Activated CD4-positive, alpha-beta T cell treated with anti-CD3 and anti-CD28 coated beads, Interleukin-2, amount 10 ng/mL, durations not matched to agents 7 days and 5 days (primary cell): ENCODE measurements at regions not wholly inside any gene's neighbourhood (a gene's known extent, or its start where the extent isn't known, plus 50 kb on each side); places are given as distances from the start of the nearest gene placed in this dataset.

ENCODE experiments used
- CTCF ChIA-PET: fragments of 350-600 bp; sonication (Branson Sonifier 250); formaldehyde crosslinking; loops from one replicate; lab custom pipeline; 2021; ENCODE audit warnings: antibody characterized with exemption; lab: Charles Lee
- POLR2A ChIA-PET: fragments of 350-600 bp; sonication (Branson Sonifier 250); formaldehyde crosslinking; loops from one replicate; lab custom pipeline; 2021; ENCODE audit warnings: antibody characterized with exemption; lab: Charles Lee
- DNase-seq: peaks from one replicate; pipeline ENCODE4 v3.0.0-alpha.2; 2020
- H3K27ac Mint-ChIP-seq: one replicate; pipeline ENCODE4 v1.8.0; 2021; ENCODE audit warnings: mild to moderate bottlenecking, moderate library complexity, mixed read lengths
- H3K27me3 Mint-ChIP-seq: one replicate; pipeline ENCODE4 v1.8.0; 2021; ENCODE audit warnings: mixed read lengths
- H3K36me3 Mint-ChIP-seq: one replicate; pipeline ENCODE4 v1.8.0; 2021; ENCODE audit warnings: low read depth, mixed read lengths
- H3K4me1 Mint-ChIP-seq: one replicate; pipeline ENCODE4 v1.8.0; 2021; ENCODE audit warnings: mixed read lengths
- H3K4me3 Mint-ChIP-seq: one replicate; pipeline ENCODE4 v1.8.0; 2021; ENCODE audit warnings: mild to moderate bottlenecking, moderate library complexity, mixed read lengths
- H3K9me3 Mint-ChIP-seq: one replicate; pipeline ENCODE4 v1.8.0; 2021; ENCODE audit warnings: mixed read lengths

DNA sequence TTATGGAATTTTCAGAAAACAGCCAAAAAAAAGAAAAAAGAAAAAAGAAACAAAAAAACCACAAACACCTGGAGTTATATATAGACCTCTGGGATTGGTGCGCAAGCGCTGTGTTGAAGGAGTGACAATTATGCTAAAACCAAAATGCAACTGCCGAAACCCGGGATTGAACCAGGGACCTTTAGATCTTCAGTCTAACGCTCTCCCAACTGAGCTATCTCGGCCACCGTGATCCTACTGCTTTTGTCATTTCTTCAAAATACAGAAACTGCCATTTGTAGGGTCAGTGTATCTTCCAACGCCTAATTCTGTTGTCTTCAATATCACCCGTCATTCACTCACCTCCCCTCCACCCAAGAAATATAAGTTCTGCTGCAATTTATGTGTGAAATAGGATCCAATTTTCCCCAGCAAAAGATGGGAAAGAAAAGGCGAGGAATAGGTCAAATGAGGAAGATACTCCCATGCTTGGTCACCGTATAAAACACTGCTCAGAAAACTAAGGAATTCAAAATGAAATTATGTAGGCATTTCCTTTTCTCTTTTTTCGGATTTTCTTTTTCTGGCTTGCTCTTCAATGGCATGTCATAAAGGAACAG is 116.0 kb downstream of the TRIM27 start:
- H3K27ac Mint-ChIP-seq = no peak overlapping the region
- peaks cover 8% of the 10 kb centered on the region for H3K36me3 Mint-ChIP-seq
- ChIA-PET POLR2A (no interaction called here), CTCF (interaction anchor here (0.6 to 1.0 kb wide), 2 partner anchors 18 to 42 kb away, joined by 3 read pairs; no protein-coding TSS in a partner anchor)
- no peak for DNase-seq
- no peak overlapping the region for H3K4me3 Mint-ChIP-seq
- peaks cover 16% of the 10 kb centered on the region for H3K4me1 Mint-ChIP-seq
- H3K9me3 Mint-ChIP-seq = peaks cover 11% of the 10 kb centered on the region
- peaks cover 83% of the 10 kb centered on the region for H3K27me3 Mint-ChIP-seq

DNA sequence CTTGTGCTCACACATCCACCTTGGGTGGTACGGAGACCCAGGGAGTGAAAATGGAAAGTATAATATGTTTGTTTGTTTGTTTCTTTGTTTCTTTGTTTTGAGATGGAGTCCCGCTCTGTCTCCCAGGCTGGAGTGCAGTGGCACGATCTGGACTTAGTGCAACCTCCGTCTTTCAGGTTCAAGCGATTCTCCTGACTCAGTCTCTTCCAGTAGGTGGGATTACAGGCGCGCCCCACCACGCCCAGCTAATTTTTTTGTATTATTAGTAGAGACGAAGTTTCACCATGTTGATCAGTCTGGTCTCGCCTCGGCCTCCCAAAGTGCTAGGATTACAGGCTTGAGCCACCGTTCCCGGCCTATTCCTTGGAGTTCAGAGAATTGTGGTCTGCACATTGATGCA is 115.4 kb downstream of the TRIM27 start:
- DNase-seq = no peak
- Mint-ChIP-seq H3K4me1 (peaks cover 11% of the 10 kb centered on the region), H3K27me3 (peaks cover 83% of the 10 kb centered on the region), H3K9me3 (peaks cover 8% of the 10 kb centered on the region), H3K27ac (no peak overlapping the region), H3K36me3 (peaks cover 8% of the 10 kb centered on the region), H3K4me3 (no peak overlapping the region)
- ChIA-PET POLR2A (no interaction called here), CTCF (interaction anchor here (0.6 to 1.0 kb wide), 2 partner anchors 17 to 42 kb away, joined by 3 read pairs; no protein-coding TSS in a partner anchor)

GRCh38 chr6:28809947-28810658 is 113.7 kb downstream of the TRIM27 start:
- H3K9me3 Mint-ChIP-seq = peaks cover 9% of the 10 kb centered on the region
- H3K36me3 Mint-ChIP-seq = peaks cover 11% of the 10 kb centered on the region
- CTCF ChIA-PET = interaction anchor here (1.8 kb wide), 1 partner anchor 43 kb away, joined by 3 read pairs; no protein-coding TSS in a partner anchor
- peak overlapping the region; percentile 6 for H3K4me3 Mint-ChIP-seq
- POLR2A ChIA-PET = no interaction called here
- peaks cover 17% of the 10 kb centered on the region for H3K4me1 Mint-ChIP-seq
- no peak overlapping the region for H3K27ac Mint-ChIP-seq
- DNase-seq = no peak
- peaks cover 86% of the 10 kb centered on the region for H3K27me3 Mint-ChIP-seq

- CTCF ChIA-PET = interaction anchor here (1.8 kb wide), 1 partner anchor 43 kb away, joined by 3 read pairs; no protein-coding TSS in a partner anchor
- POLR2A ChIA-PET = no interaction called here
- H3K4me1 Mint-ChIP-seq = peaks cover 17% of the 10 kb centered on the region
- peaks cover 9% of the 10 kb centered on the region for H3K9me3 Mint-ChIP-seq
- no peak overlapping the region for H3K27ac Mint-ChIP-seq
- H3K4me3 Mint-ChIP-seq = peak overlapping the region; percentile 18
- DNase-seq = no peak
- H3K36me3 Mint-ChIP-seq = peaks cover 11% of the 10 kb centered on the region
- H3K27me3 Mint-ChIP-seq = peaks cover 92% of the 10 kb centered on the region
Measured at GRCh38 chr6:28810659-28811053, 113.1 kb downstream of the TRIM27 start.

- POLR2A ChIA-PET = interaction anchor here (0.6 kb wide), 1 partner anchor 1738 kb away, joined by 6 read pairs; no protein-coding TSS in a partner anchor
- Mint-ChIP-seq H3K27ac (no peak overlapping the region), H3K9me3 (peaks cover 11% of the 10 kb centered on the region), H3K27me3 (peaks cover 92% of the 10 kb centered on the region), H3K4me1 (peaks cover 24% of the 10 kb centered on the region), H3K36me3 (peaks cover 11% of the 10 kb centered on the region), H3K4me3 (no peak overlapping the region)
- DNase-seq = no peak
- CTCF ChIA-PET = interaction anchor here (1.8 kb wide), 1 partner anchor 45 kb away, joined by 3 read pairs; no protein-coding TSS in a partner anchor
Measured at GRCh38 chr6:28811873-28812272, 111.9 kb downstream of the TRIM27 start.

- Mint-ChIP-seq H3K4me1 (peaks cover 30% of the 10 kb centered on the region), H3K4me3 (peak overlapping the region; percentile 45), H3K27ac (peak overlapping the region; percentile 73), H3K9me3 (peaks cover 11% of the 10 kb centered on the region), H3K27me3 (peaks cover 94% of the 10 kb centered on the region), H3K36me3 (peaks cover 11% of the 10 kb centered on the region)
- ChIA-PET POLR2A (no interaction called here), CTCF (no interaction called here)
- no peak for DNase-seq
Measured at GRCh38 chr6:28812778-28813569, 110.8 kb downstream of the TRIM27 start.

- no peak overlapping the region for H3K27ac Mint-ChIP-seq
- H3K4me1 Mint-ChIP-seq = peaks cover 30% of the 10 kb centered on the region
- ChIA-PET POLR2A (no interaction called here), CTCF (interaction anchor here (0.6 to 1.1 kb wide), 2 partner anchors 124 to 128 kb away, joined by 3 read pairs; no protein-coding TSS in a partner anchor)
- H3K4me3 Mint-ChIP-seq = peak overlapping the region; percentile 45
- DNase-seq = no peak
- H3K9me3 Mint-ChIP-seq = peaks cover 11% of the 10 kb centered on the region
- H3K27me3 Mint-ChIP-seq = peaks cover 94% of the 10 kb centered on the region
- H3K36me3 Mint-ChIP-seq = peaks cover 11% of the 10 kb centered on the region
Measured at GRCh38 chr6:28814032-28814976, 109.5 kb downstream of the TRIM27 start.

- Mint-ChIP-seq H3K9me3 (peaks cover 8% of the 10 kb centered on the region), H3K27me3 (peaks cover 82% of the 10 kb centered on the region), H3K4me1 (peaks cover 22% of the 10 kb centered on the region), H3K4me3 (no peak overlapping the region), H3K27ac (no peak overlapping the region), H3K36me3 (peaks cover 10% of the 10 kb centered on the region)
- ChIA-PET CTCF (no interaction called here), POLR2A (no interaction called here)
- no peak for DNase-seq
Measured at GRCh38 chr6:28816339-28816908, 107.4 kb downstream of the TRIM27 start.

GRCh38 chr6:28816909-28817807 is 106.6 kb downstream of the TRIM27 start:
- H3K9me3 Mint-ChIP-seq = peaks cover 8% of the 10 kb centered on the region
- peaks cover 21% of the 10 kb centered on the region for H3K4me1 Mint-ChIP-seq
- H3K36me3 Mint-ChIP-seq = peaks cover 6% of the 10 kb centered on the region
- H3K27me3 Mint-ChIP-seq = peaks cover 78% of the 10 kb centered on the region
- no peak overlapping the region for H3K4me3 Mint-ChIP-seq
- H3K27ac Mint-ChIP-seq = no peak overlapping the region
- CTCF ChIA-PET = interaction anchor here (0.8 kb wide), 1 partner anchor 22 kb away, joined by 5 read pairs; no protein-coding TSS in a partner anchor
- POLR2A ChIA-PET = no interaction called here
- no peak for DNase-seq

DNA sequence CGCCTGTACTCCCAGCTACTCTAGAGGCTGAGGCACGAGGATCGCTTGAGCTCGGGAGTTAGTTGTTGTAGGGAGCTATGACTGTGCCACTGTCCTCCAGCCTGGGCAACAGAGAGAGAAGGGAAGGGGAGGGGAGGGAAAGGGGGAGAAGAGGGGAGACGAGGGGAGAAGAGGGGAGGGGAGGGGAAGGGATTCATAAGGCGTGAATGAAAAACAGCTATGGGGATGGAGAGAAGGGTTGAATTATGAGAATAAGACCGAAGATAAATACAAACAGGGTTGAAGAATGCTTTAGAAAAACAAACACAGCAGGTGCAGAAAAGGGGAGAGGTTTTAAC is 106.0 kb downstream of the TRIM27 start:
- Mint-ChIP-seq H3K27ac (no peak overlapping the region), H3K36me3 (peaks cover 3% of the 10 kb centered on the region), H3K27me3 (peaks cover 74% of the 10 kb centered on the region), H3K9me3 (peaks cover 6% of the 10 kb centered on the region), H3K4me1 (peaks cover 19% of the 10 kb centered on the region), H3K4me3 (no peak overlapping the region)
- no peak for DNase-seq
- ChIA-PET POLR2A (no interaction called here), CTCF (interaction anchor here (0.8 kb wide), 1 partner anchor 23 kb away, joined by 5 read pairs; no protein-coding TSS in a partner anchor)
